Activated gamma-delta T cell treated with anti-CD3 and anti-CD28 coated beads, Interleukin-2, amount 50 U/mL, for 16 hours (primary cell): ENCODE measurements at regions not wholly inside any gene's neighbourhood (a gene's known extent, or its start where the extent isn't known, plus 50 kb on each side); places are given as distances from the start of the nearest gene placed in this dataset.
"Not testable (repeated sequence)": the region's sequence is repeated elsewhere in the genome, so short reads cannot be mapped to it uniquely, and the experiment has no call there.

ENCODE experiments used
- DNase-seq: peaks from one replicate; pipeline ENCODE4 v3.0.0-alpha.2; 2020; ENCODE audit warnings: low read depth

GRCh38 chr11:104704146-104704830, 194.0 kb downstream of the CASP12 start:
- no peak for DNase-seq

- DNase-seq: no peak
Observed at GRCh38 chr11:104700609-104701008, 197.7 kb downstream of the CASP12 start.

- no peak for DNase-seq
Observed at GRCh38 chr11:104699981-104700380, 198.3 kb downstream of the CASP12 start.

- DNase-seq: no peak
Observed at GRCh38 chr11:104695065-104695463, 203.2 kb downstream of the CASP12 start.

GRCh38 chr11:104694259-104695064, 203.8 kb downstream of the CASP12 start:
- no peak for DNase-seq

GRCh38 chr11:104692751-104693150, 205.5 kb downstream of the CASP12 start:
- DNase-seq: no peak

- no peak for DNase-seq
Observed at GRCh38 chr11:104691129-104691528, 207.1 kb downstream of the CASP12 start.

GRCh38 chr11:104690241-104690640, 208.0 kb downstream of the CASP12 start:
- no peak for DNase-seq

- DNase-seq: no peak
Observed at GRCh38 chr11:104688731-104689130, 209.5 kb downstream of the CASP12 start.

- no peak for DNase-seq
Observed at GRCh38 chr11:104682206-104682605, 216.1 kb downstream of the CASP12 start.

- no peak for DNase-seq
Observed at GRCh38 chr11:104679258-104679657, 219.0 kb downstream of the CASP12 start.

- DNase-seq: no peak
Observed at GRCh38 chr11:104678408-104678807, 219.9 kb downstream of the CASP12 start.

- DNase-seq: not testable (repeated sequence)
Observed at GRCh38 chr11:104677069-104677468, 221.2 kb downstream of the CASP12 start.

- no peak for DNase-seq
Observed at GRCh38 chr11:104672897-104673296, 225.4 kb downstream of the CASP12 start.

- no peak for DNase-seq
Observed at GRCh38 chr11:104668797-104669463, 229.3 kb downstream of the CASP12 start.

GRCh38 chr11:104666624-104667023, 231.6 kb downstream of the CASP12 start:
- DNase-seq: no peak

GRCh38 chr11:104665641-104666040, 232.6 kb downstream of the CASP12 start:
- DNase-seq: no peak

- DNase-seq: no peak
Observed at GRCh38 chr11:104663190-104664140, 234.8 kb downstream of the CASP12 start.

- no peak for DNase-seq
Observed at GRCh38 chr11:104661901-104662300, 236.4 kb downstream of the CASP12 start.

- DNase-seq: no peak
Observed at GRCh38 chr11:104661471-104661870, 236.8 kb downstream of the CASP12 start.

- DNase-seq: no peak
Observed at GRCh38 chr11:104658177-104658576, 240.1 kb downstream of the CASP12 start.

GRCh38 chr11:104657083-104657482, 241.2 kb downstream of the CASP12 start:
- no peak for DNase-seq
